Bronchial epithelial cell (primary cell): ENCODE measurements at regions not wholly inside any gene's neighbourhood (a gene's known extent, or its start where the extent isn't known, plus 50 kb on each side); places are given as distances from the start of the nearest gene placed in this dataset.
A peak's percentile ranks its signal among the peaks of the same experiment; 100 is the strongest.

ENCODE experiments used
- DNase-seq: peaks from one replicate; pipeline ENCODE4 v3.0.0-alpha.2; 2010; ENCODE audit warnings: low read depth
- FAIRE-seq: peaks from 2 replicates; lab custom pipeline; 2011; peaks lifted over from hg19 to GRCh38; lab: Jason Lieb, UNC
- H3K27me3 ChIP-seq: 2 replicates; pipeline ENCODE4 v1.5.1; 2011; ENCODE audit warnings: low read length; ENCODE audit not compliant: control insufficient read depth, insufficient read depth
- H3K36me3 ChIP-seq: 2 replicates; pipeline ENCODE4 v1.5.1; 2011; ENCODE audit warnings: low read length; ENCODE audit not compliant: control insufficient read depth, insufficient read depth
- H3K4me3 ChIP-seq: 2 replicates; pipeline ENCODE4 v1.5.1; 2011; ENCODE audit warnings: mild to moderate bottlenecking, low read depth, low read length, control low read depth
- CTCF ChIP-seq: IDR thresholded peaks from 2 replicates; pipeline ENCODE4 v1.5.1; 2011; ENCODE audit warnings: mild to moderate bottlenecking, moderate library complexity, low read length, control low read depth, inconsistent platforms; ENCODE audit not compliant: insufficient read depth, severe bottlenecking

DNA sequence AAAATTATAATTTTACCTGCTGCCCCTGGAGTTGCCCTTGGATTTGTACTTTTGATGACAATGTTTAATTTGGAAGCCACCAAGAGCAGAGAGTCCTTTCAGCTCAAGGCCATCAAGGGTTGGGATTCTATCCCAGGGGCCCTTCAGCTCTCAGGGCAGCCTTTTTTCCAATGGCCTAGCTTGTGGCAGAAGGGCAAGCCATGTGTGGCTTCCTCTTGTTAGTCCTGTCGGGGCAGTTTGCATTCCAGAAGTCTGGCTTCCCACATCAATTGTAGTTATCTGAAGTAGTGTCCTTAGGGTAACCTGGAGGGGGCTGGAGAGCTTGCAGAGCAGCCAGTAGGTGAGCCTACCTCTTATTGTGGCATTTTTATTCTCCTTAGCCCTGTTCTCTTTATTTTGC lies 569.4 kb downstream of the TRAM1L1 start:
- DNase-seq (no peak), FAIRE-seq (no peak)
- TF ChIP-seq CTCF: no peak
- Histone ChIP-seq H3K36me3 (no peaks in the 10 kb centered on the region), H3K4me3 (no peak overlapping the region), H3K27me3 (no peaks in the 10 kb centered on the region)

DNA sequence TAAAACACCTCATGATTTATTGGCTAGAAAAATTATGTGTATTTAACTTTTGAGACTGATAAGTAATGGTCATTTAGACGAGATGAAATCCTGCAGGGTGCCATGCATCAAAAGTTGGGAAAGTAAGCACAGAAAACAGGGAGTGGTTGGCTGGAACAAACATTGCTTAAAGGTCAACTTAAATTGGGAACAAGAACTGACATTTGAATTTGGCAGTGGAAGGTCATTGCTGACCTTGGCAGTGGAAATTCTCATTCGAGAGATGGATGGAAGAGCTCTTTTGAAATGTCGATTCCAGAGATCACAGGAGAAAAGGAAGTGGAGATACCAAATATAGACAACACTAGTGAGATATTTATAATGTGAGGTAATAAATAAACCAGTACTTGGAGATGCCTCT lies 572.8 kb downstream of the TRAM1L1 start:
- Histone ChIP-seq H3K36me3 (no peaks in the 10 kb centered on the region), H3K27me3 (no peaks in the 10 kb centered on the region), H3K4me3 (no peak overlapping the region)
- no peak for DNase-seq
- FAIRE-seq: no peak
- no peak for TF ChIP-seq CTCF

DNA sequence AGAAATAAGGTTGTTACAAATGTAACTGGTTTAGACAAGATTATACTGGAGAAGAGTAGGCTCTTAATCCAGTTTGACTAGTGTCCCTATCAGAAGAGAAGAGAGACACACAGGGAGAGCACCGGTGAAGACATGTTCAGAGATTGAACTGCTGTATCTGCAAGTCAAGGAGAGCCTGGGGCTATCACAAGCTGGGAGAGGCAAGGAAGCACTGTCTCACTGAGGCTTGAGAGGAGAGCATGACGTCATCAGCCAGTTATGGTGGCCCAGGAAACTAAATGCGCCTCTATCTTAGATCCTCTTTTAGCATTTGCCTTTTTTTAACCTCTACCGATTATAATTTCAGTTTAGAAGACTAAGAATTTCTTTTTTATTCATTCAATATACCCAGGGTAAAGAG lies 583.4 kb downstream of the TRAM1L1 start:
- DNase-seq (peak; percentile 23), FAIRE-seq (no peak)
- TF ChIP-seq CTCF: no peak

GRCh38 chr4:116500225-116500624 lies 585.2 kb downstream of the TRAM1L1 start:
- DNase-seq (no peak), FAIRE-seq (no peak)
- TF ChIP-seq CTCF: no peak
- H3K36me3 ChIP-seq: no peaks in the 10 kb centered on the region
- no peak overlapping the region for H3K4me3 ChIP-seq
- H3K27me3 ChIP-seq: no peaks in the 10 kb centered on the region

More for the DNA sequence above, 583.4 kb downstream of the TRAM1L1 start:
- no peaks in the 10 kb centered on the region for H3K27me3 ChIP-seq
- H3K4me3 ChIP-seq: no peak overlapping the region
- H3K36me3 ChIP-seq: no peaks in the 10 kb centered on the region

GRCh38 chr4:116489739-116490138 lies 595.6 kb downstream of the TRAM1L1 start:
- no peak for TF ChIP-seq CTCF
- Histone ChIP-seq H3K27me3 (no peaks in the 10 kb centered on the region), H3K4me3 (no peak overlapping the region), H3K36me3 (no peaks in the 10 kb centered on the region)
- no peak for FAIRE-seq
- DNase-seq: no peak

DNA sequence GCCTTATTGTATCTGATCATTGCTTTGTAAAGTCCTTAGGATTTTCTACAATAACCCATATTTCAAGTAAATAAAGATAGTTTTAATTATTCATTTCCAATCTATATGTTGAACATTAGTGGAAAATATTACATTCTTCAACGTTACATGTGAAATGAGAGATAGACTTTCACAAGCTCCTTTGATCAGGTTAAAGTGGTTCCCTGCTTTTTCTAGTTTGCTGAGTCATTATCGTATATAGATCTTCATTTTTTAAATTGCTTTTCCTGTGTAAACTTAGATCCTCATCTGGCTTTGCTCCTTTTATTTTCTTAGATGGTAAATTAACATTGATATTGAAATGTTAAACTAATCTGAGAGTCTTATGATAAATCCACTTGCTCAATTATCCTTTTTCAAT lies 599.0 kb downstream of the TRAM1L1 start:
- H3K27me3 ChIP-seq: no peaks in the 10 kb centered on the region
- TF ChIP-seq CTCF: no peak
- H3K36me3 ChIP-seq: no peaks in the 10 kb centered on the region
- FAIRE-seq: no peak
- H3K4me3 ChIP-seq: no peak overlapping the region
- no peak for DNase-seq
